ENCODE measurements at regions not wholly inside any gene's neighbourhood (a gene's known extent, or its start where the extent isn't known, plus 50 kb on each side); places are given as distances from the start of the nearest gene placed in this dataset.
"Not testable (repeated sequence)": the region's sequence is repeated elsewhere in the genome, so short reads cannot be mapped to it uniquely, and the experiment has no call there.

DNA sequence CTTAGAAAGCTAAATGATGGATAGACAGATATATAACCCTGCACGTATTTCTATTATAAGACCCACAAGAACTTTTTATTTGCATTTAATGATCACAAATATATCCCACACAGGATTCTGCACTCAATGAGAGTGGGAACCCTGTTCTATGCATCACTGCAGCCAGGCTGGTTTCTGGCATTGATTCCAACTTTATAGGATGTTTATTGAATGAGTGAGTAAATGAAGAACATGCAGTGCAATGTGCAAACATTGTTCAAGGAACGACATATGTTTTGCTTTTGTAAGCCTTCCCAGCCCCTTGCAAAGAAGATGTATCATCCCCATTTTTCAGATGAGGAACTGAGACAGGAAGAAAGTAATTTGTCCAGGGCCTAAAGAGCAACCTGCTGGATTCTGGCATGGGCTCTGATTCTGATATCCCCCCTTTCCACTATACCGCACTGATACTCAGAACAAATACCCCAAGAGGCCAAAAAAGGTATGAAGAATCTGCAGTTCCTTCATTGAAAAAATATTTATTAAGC lies 246.3 kb downstream of the LACC1 start:
- no peak for DNase-seq (ENCODE audit: low read depth in 2 of 2)

DNA sequence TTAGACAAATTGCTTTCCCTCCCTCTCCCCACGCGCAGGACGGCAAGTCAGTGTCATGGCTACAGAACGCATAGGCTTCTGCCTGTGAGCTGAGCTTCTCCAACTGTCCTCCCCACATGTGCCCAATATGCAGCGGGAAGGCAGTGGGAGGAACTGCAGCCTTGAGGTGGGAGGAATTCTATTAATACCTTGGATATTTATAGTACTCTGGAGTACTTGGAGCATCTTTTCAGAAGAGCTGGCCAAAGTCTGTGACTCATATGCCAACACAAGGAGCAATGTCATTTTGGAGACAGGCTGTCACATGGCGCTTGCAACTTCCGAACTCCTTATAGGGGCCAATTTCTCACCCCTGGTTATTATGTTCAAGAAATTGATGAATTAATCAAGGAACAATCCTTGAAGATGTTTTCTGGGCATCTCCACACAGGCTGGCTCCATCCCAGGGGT lies 245.0 kb upstream of the SERP2 start:
- DNase-seq (ENCODE audit: low read depth in 2 of 2): no peak

DNA sequence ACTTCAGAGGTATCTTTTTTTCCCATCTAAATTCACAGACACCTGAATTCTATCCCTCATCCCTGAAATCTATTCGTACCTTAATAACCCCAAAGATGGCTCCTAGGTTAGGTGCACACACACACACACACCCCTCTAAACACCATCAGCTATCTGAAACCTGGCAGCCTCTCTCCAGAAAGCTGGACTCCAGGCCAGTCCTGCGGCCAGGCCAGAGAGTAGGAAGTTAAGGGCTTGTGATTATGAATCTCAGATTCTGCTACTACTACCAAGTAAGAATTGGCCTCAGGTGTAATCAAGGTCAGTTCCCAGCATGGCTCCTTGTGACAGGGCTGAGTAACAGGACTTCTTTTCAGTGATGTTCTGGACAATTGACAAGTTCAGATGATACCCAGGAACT lies 244.2 kb upstream of the SERP2 start:
- DNase-seq (ENCODE audit: low read depth in 2 of 2): no peak

DNA sequence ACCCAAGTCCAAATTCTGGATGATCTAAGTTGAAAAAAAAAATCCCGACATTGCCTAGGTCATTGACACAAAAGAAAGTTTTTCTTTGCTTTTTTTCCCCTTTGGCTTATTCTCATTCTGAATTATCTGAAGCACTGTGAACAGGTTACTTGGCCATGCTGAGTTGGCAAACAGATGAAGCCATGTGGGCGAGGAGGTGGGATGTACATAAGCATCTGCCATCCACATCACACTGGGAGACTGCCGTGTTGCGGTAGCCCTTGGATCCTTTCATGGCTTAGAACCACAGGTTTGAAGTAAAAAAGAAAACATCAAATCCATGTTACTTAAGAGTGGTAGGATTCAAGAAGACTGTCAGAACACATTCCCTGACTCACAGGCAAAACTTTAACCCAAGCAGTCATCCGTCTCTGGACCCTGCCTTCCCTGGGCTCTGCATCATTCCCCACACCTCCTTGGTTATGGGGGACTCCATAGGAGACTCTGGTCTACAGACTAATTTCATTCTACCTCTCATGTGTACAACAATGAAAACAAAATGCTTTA lies 242.5 kb upstream of the SERP2 start:
- no peak for DNase-seq (ENCODE audit: low read depth in 2 of 2)

DNA sequence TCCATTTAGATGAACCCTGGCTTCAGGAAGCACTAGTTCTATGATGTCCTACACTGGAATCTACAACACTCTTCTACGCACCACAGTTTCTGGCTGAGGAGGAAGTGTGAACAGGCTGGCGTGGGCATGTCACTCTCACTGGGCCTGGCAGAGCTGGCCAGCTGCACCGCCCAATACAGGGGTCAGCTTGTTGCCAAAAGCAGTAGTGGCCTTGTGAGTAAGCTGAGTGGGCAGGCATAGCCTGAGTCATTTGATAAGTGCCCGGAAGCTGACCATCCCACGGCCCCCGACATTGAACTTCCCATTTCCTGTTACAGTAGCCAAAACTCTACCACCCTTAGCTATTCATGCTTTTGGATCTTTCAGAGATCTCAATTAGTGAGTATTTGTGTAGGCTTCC lies 240.9 kb upstream of the SERP2 start:
- DNase-seq (ENCODE audit: low read depth in 2 of 2): no peak

DNA sequence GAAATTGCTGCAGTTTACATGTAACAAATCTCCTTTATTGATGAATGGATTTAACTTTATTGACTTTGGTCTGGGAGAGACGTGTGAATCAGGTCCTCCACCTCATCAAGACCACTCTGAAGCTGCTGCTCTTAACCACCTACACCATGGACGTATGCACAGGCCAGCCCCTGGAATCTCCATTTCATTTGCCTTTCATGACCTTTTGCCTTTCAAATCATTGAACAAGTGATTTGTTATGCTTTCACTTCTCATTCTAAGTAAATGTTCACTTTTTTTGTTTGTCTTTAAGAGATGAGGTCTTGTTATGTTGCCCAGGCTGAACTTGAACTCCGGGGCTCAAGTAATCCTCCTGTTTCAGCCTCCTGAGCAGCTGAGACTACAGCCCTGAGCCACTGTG lies 240.0 kb upstream of the SERP2 start:
- DNase-seq (ENCODE audit: low read depth in 2 of 2): no peak

DNA sequence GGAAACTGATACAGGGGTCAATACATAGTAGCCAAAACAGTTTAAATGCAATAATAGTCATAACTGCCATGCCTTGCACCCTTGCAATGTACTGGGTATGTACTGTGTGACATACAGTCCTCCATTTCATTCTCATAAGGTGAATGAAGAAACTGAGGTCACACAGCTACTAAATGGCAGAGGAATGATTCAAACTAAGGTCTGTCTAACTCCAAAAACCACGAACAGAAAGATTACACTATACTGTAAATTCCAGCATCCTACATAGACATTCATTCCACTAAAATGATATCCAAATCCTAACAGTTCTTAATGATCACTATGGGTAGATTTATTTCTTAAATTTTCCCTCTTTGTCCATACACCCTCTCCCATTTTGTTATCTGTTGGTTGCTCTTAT lies 238.1 kb upstream of the SERP2 start:
- DNase-seq (ENCODE audit: low read depth in 2 of 2): no peak

DNA sequence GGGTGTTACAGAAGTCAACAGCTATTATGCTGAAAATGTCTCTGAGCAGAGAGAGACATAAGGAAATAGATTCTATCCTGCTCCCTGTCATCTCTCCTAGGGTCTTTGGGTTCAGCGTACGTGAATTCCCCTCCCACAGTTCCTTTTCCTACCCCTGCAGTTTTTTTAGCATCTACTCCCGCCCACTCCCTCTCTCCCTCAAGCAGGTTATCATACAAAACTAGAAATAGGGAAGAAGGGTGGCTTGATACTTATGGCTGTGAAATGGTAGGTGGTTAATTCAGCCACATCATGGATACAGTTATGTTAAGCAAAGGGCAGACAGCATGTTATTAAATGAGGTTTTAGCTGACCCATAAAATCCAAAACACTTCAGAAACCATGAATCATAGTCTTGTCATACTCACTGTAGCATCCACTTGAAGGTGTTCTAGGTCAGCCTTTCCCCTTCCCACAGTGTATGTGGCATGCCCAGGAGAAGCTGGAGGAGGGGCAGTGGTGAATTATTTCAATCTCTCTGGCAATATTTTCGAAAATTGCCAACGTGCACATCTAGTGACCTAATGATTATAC lies 236.8 kb upstream of the SERP2 start:
- DNase-seq (ENCODE audit: low read depth in 2 of 2): no peak

DNA sequence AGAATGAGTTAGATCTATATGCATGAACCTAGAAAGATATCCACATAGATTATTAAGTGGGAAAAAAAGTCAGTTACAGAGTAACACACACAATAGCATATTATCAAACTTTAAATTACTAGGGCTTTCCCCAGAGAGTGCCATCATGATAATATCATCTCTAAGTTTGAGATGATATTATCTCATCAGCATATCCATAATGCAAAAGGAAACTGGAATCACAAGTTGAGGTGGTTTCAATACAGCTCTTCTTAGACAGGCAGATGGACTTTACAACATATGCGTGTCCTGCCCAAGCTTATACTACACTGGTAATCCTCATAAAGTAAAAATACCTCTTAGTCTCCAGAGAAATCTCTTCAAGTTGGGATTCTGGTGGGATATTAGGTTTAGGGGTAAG lies 236.2 kb upstream of the SERP2 start:
- DNase-seq (ENCODE audit: low read depth in 2 of 2): no peak

DNA sequence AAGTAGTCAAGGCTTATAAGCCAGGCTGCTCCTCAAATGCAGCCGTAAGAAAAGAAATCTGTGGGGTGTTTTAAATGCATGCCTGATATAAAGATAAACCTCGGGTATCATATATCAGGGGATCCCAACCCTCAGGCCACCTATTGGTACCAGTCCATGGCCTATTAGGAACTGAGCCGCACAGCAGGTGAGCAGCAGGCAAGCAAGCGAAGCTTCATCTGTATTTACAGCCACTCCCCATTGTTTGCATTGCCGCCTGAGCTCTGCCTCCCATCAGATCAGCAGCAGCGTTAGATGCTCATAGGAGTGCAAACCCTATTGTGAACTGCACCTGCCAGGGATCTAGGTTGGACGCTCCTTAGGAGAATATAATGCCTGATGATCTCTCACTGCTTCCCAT lies 233.5 kb upstream of the SERP2 start:
- DNase-seq (ENCODE audit: low read depth in 2 of 2): no peak

DNA sequence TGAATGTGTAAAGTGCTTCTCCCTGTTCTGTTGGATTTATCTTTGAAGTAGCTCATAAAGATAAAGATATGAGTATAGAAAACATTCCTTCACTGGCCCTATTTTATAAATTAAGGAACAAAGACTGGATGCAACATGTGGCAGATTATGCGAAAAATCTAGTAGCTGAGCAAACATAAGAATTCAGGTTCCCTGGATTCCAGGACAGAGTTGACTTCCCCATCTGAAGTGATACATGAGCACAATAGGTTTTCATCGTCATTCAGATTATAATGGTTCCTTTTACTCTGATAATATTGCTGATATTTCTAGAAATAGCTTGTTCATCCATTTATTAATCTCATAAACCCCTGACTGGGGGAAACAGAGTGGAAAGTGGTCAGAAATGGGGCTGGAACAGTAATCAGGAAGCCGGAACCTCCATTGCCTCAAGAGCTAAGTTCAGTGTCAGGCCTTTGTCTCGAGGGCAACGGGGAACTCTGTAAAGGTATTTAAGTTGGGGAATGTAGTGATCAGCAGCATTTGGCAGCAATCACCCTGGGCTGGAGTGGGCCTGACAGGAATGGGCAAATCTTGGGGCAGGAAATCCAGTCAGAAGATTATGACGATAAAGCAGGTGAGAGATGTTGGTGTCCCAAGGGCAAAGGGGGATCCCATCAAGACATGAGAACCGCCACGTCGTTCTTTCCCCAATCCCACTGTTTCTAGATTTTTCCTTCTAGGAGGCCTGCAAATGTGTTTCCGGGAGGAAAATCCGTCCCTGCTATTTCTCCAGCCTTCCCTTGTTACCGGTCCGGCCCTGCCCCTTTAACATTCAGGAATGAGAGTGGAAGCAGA lies 232.5 kb upstream of the SERP2 start:
- DNase-seq (ENCODE audit: low read depth in 2 of 2): no peak

DNA sequence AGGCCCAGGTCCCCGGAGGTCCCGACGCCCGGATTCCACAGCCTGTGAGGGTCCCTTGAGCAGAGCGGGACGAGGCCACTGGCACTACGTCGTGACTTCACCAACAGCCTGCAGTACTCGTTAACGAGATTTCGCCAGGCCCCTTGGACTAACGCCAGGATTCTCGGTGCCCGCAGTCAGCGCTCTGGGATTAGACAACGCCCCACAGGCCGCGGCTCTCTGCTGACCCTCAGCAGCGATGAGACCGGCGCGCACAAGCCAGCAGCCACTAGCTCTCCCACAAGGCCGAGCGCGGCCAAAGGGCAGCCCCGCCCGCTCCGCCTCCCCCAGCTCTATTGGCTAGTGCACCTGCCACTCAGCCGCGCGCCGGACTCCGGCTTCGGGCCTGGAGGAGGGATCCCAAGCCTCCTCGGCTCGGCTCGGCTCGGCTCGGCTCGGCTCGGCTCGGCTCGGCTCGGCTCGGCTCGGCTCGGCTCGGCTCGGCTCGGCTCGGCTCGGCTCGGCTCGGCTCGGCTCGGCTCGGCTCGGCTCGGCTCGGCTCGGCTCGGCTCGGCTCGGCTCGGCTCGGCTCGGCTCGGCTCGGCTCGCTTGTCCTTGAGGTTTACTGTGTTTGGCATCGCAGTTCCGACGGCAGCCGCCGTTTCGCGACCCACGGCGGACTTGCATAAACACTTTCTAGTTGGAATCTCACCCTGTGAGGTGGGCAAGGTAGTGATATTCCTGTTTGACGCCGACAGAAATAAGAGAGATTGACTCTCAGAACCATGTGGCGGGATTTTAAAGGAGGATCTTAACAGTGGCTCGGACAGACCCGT lies 231.7 kb upstream of the SERP2 start:
- peak; percentile 81 to 90 for DNase-seq (ENCODE audit: low read depth in 2 of 2)

DNA sequence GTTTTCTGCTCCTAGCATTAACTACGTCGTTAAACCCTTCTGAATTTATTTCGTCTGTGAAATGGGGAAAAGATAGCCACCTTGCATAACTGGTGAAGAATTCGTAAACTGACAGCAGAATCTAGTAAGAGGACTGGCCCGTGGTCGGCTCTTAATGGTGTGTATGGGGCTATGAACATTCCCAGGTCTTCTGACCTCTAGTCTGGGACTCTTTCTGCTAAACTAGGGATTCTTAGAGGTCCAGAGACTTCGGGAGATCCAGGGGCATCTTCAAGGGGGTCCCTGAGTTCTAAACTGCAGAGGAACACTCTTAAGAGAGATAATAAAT lies 231.1 kb upstream of the SERP2 start:
- DNase-seq (ENCODE audit: low read depth in 2 of 2): no peak

DNA sequence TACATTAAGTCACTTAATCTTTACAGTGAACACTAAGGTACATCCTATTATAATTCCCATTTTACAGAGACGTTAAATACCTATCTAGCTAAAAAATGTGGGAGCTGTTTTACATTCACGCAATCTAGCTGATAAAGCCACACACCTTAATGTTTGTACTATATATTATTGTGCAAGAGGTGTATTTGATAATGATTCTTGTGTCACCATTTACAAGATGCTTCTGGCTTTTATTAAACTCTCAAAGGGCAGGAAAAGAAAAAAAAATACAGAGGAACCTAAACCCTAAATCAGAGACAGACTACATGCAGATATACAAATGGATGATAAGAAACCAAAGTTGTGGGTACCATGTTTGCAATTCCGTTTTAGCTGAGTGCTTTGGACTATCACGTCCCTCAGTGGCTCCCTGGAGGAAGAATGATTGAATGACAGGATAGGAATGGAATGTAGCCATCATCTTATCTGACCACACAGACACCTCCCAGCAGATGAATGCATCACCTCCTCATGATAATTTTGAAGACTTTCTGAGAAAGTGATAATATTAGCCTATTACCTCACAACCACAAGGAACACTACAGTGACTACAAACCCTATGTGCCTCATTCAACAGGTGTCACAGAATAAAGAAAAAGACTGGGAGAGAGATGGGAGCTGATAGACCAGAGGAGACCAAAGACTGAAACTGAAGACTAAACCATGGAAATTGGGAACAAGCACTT lies 230.5 kb upstream of the SERP2 start:
- DNase-seq (ENCODE audit: low read depth in 2 of 2): no peak

DNA sequence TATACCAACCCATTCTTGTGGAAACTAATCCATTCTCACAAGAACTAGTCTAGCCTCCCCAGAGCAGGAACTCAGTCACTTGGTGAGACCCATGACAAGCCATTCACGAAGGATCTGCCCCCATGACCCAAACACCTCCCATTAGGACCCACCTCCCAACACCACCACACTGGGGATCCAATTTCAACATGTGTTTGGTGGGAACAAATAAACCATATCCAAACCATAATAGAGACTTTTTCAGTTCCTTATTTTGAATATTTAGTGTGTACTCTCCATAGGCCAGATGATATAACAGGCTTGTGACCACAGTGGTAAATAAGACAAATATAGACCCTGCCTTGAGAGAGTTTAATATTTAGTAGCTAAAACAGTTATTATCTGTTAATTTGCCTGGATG lies 227.5 kb upstream of the SERP2 start:
- no peak for DNase-seq (ENCODE audit: low read depth in 2 of 2)

DNA sequence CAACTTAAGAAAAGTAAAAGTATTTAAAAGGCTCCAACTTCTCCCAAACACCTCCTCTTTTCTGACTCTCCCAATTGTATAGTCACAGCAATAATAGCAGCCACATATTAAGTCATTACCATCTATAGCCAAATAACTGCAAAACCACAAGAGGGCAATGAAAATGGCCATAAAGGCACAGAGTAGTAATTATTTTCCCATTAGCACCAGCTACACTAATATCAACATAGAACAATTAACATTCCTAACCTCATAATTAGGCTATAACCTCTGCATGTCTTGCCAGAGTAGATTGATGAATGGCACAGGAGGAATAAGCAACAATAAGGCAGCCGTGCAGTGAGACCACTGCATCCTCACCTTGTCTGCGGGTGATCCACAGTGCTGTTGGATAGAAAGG lies 226.4 kb upstream of the SERP2 start:
- DNase-seq (ENCODE audit: low read depth in 2 of 2): no peak

DNA sequence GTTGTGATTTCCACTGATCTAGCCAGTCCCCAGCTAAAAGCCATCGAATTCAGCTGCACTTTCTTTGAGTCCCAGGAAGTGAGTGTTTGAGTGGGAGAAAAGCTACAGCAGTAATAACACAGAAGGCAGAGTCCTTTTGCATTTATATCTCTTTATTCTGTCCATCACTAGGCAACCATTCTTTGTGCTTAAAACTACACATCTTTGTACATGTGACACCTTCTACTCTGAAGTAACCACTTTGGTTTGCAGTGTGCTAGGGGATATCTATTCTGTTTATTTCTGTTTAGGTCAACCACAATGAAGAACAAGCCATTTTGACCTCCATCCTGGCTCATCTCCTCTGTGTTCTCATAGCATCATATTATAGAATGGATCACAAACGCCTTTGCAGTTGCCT lies 226.0 kb upstream of the SERP2 start:
- DNase-seq (ENCODE audit: low read depth in 2 of 2): no peak

DNA sequence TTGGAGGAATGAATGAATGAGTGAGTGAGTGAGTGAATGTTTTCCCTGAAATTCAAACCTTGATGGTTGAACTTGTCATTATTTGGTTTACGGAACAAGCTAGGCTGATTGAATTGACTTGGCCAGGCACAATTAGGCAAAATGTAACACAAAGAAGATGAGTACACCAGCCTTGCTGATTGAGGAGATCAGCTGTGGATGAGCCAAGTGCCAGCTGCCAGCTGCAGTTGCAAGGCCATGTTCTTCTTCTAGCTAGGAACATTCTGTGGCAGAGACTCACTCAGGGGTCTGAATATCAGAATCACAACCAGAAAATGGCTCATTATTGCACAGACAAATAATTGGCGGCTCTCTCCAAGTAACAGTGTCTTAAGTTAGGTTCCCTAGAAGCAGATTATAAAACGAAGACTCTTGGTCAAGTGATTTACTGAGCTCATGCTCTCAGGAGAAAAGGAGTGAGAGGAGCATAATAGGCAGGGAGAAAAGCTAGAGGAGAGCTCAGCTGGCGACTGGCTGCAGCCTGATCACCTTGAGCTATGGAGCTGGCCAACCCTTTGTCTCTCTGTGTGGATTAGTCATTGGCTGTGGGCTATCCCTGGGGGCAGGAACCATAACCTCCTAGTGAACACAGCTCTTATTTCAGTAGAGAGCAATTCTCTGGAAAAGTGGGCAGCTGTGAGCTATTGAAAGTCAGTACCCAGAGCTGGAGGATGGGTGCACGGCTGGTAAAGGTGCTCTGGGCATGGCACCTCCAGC lies 225.3 kb upstream of the SERP2 start:
- DNase-seq (ENCODE audit: low read depth in 2 of 2): no peak

DNA sequence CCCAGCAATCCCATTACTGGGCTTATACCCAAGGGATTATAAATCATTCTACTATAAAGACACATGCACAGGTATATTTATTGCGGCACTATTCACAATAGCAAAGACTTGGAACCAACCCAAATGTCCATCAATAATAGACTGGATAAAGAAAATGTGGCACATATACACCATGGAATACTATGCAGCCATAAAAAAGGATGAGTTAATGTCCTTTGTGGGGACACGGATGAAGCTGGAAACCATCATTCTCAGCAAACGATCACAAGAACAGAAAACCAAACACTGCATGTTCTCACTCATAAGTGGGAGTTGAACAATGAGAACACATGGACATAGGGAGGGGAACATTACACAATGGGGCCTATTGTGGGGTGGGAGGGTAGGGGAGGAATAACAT lies 224.4 kb upstream of the SERP2 start:
- DNase-seq (ENCODE audit: low read depth in 2 of 2): not testable (repeated sequence)

DNA sequence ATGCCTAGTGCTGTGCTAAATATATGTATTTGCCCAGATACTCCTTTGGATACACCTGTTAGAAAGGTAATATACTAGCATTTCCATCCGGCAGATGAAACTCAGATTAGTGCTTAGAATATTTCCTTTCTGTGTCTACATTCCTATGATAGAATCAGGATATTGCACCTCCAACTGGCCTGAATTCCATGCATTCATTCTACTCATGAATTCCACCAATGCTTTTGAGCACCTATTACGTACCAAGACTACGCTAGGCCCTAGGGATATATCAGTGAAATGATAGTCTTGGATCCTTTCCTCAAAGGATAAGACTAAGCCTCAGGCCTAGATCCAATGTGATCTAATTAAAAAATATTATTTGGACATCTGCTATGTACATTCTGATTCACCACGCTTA lies 223.8 kb upstream of the SERP2 start:
- DNase-seq (ENCODE audit: low read depth in 2 of 2): no peak

DNA sequence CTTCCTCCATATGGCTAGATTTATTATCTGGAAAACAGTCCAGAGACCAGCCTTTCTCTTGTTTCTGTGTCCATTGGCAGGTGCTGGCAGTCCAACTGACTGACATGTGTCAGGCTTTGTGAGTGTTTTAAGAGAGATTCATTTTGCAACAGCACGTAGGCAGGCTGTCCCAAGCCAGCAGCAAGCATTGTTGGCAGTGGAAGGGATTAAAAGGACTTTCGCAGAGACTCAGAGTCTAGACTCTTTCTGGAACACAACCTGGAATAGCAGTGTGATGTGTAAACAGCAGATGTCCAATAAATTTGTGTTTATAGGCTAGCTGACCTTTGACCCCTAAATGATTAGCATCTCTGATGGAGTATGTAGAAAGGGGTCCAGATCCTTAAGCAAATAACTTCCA lies 222.2 kb upstream of the SERP2 start:
- DNase-seq (ENCODE audit: low read depth in 2 of 2): no peak
